ENCODE measurements at regions not wholly inside any gene's neighbourhood (a gene's known extent, or its start where the extent isn't known, plus 50 kb on each side); places are given as distances from the start of the nearest gene placed in this dataset.

DNA sequence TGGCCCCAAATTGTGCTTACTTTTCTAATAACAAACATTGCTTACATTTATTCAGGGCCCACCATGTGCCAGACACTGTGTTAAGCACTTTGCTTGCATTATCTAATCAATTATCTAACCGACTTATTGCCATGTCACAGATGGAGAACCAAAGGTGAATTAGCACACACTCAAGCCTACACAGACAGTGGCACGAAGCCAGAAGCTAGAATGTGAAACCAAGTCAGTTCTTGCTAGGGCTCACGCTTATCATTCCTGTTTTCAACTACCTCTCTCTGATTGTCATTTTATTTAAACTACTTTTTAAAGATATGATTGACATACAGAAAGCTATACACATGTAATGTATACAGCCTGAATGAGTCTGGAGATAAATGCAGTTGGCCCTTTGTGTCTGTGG is 215.7 kb upstream of the CFAP20DC start:
- TF ChIP-seq CTCF (conservative IDR thresholded peaks at IDR 0.05; ENCODE audit: low read depth, low read length) (no peak), EZH2 (IDR thresholded peaks at IDR 0.05; ENCODE audit: borderline replicate concordance, low read depth, low read length, poor library complexity, severe bottlenecking) (no peak)
